Stimulated activated CD8-positive, alpha-beta memory T cell treated with anti-CD3 and anti-CD28 coated beads, Interleukin-7, amount 100 ng/mL, for 4 hours (primary cell): ENCODE measurements at regions not wholly inside any gene's neighbourhood (a gene's known extent, or its start where the extent isn't known, plus 50 kb on each side); places are given as distances from the start of the nearest gene placed in this dataset.
A peak's percentile ranks its signal among the peaks of the same experiment; 100 is the strongest.
"Not testable (repeated sequence)": the region's sequence is repeated elsewhere in the genome, so short reads cannot be mapped to it uniquely, and the experiment has no call there.

ENCODE experiments used
- DNase-seq, 2 donors: peaks; one replicate each; pipeline ENCODE4 v3.0.0-alpha.2; 2020; ENCODE audit warnings: low read depth in 2 of 2

- DNase-seq: no peak
These were observed 373.0 kb upstream of the CCNH start for GRCh38 chr5:87785554-87786335.

- no peak for DNase-seq
These were observed 372.3 kb upstream of the CCNH start for GRCh38 chr5:87784879-87785495.

GRCh38 chr5:87784311-87784710, 371.6 kb upstream of the CCNH start:
- DNase-seq: no peak

DNA sequence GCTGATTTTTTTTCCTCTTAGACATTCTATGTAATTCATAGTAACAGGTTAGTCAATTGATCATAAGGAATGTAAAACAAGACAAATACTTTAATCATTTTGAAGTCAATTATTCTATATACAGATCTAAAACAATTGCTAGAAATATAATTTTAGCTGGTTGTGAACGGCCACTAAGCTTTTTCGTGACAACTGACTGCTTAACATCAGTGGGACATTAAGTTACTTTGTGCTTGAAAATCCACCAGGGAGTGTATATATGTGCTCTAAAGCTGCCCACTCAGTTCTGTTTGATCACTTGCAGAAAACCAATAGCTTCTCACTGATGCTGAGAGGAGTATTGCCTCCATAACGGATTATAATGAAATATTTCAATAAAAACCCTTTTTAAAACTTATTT, 370.2 kb upstream of the CCNH start:
- DNase-seq: no peak

DNA sequence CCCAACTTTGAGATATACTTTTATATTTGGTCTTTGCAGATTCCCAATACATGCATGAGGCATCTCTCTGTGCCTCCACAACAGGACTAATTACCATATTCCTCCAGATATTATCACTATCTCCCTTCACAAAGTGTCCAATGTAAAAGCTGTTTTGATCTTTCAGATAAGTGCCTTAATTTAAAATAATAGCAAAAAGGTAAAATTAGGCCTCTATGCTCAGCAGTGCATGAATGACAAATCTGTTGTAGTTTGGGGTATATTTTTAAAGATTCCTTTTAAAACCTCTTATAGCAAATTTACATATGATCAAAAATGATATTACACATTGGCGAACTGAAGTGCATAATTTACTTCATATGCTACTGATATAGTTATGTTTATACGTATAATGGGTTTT, 369.2 kb upstream of the CCNH start:
- no peak for DNase-seq

- DNase-seq: peak; percentile 51 to 55
These were observed 368.4 kb upstream of the CCNH start for GRCh38 chr5:87780831-87781760.

DNA sequence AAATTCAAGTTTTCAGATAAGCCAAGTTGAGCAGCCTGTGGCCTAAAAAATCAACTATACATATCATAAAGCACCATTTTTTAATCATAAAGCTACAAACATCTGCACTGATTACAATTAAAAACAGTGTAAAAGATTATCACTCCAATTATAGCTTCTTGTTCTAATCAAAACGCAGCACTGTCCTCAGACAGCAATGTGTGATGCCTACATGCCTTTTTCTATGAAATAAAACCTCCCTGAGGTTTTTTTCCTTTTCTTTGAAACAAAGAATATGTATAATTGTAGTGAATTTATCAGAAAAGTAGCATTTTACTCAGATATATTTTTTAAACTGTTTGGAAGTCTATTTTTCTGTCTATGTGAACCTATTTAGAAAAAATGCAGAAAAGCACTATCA, 366.1 kb upstream of the CCNH start:
- DNase-seq: no peak

DNA sequence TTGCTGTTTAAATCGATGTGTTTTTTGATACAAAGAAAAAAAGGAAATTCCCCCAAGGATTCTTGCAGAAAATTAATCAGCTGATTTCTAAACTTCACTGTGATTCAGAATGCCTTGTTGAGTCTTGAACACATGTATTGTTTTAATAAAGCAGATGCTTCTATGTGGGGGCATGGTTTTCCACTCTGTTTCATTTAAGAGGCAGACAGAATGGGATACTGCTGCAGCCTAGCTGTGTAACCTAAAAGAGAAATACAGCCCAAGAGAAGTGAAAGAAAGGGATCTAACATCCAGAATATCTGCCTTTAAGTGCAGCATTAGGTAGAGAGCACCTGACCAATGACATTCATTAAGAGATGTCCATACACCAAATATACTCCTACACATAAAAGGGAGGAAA, 365.1 kb upstream of the CCNH start:
- DNase-seq: no peak

GRCh38 chr5:87776785-87777184, 364.1 kb upstream of the CCNH start:
- DNase-seq: no peak

- DNase-seq: not testable (repeated sequence)
These were observed 363.6 kb upstream of the CCNH start for GRCh38 chr5:87776302-87776701.

DNA sequence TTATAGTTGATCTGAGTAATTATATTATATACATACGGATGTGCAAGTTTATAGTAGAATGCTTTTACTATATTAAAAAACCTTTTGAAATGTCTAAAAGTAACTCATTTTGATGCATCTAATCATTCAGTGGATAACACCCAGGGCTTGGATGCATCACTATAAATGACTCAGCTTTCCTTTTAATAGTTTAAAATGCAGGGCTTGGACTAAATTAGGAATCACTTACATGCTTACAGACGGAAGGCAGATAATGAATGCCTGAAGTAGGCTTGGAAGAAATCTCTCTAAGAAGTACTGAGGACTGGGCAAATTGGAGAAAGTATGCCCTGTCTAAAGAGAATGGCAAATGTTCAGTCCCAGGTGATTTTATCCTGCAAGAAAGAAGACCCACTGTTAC, 362.5 kb upstream of the CCNH start:
- DNase-seq: no peak

DNA sequence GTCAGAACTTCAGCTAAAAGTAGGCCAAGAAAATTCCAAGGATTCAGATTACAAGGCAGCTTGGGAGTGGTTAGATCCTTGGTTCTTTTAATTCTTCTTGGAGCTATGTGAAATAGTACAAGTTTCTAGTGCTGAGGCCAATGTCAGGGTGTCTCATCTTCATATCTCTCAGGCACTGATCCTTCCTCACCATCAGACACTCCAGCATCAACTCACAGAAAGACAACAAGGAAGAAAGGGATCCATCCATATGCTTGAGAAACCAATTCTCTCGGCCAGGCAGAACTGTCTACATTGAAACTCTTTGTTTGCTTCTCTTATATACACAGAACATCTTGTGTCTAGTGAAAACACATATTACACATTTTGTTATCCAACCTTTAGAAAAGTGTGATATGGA, 362.1 kb upstream of the CCNH start:
- no peak for DNase-seq

- DNase-seq: no peak
These were observed 357.9 kb upstream of the CCNH start for GRCh38 chr5:87770601-87771121.

DNA sequence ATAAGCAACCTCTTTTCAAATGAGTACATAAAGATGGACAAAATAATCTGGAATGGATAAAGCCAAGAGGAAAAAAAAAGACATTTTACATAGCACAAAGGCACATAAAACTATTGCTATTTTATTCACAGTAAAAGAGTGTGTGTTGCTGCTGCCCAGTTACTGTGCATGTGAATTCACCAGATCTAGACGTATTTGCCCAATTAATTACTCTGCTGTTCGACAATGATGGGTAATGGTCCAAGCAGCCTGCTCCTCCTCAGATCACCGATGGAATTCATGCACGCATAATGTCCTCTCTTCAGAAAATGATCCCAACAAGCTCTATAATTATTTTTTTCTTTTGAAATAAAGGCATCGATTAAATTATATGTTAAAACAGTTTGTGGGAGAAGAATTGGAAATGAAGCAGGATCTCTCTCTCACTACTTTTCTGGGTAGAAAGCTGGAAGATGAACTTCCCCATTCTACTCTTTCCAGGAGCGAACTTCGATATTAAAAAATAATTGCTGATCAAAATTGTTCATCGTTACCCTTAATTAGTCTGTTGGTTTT, 357.4 kb upstream of the CCNH start:
- DNase-seq: no peak

DNA sequence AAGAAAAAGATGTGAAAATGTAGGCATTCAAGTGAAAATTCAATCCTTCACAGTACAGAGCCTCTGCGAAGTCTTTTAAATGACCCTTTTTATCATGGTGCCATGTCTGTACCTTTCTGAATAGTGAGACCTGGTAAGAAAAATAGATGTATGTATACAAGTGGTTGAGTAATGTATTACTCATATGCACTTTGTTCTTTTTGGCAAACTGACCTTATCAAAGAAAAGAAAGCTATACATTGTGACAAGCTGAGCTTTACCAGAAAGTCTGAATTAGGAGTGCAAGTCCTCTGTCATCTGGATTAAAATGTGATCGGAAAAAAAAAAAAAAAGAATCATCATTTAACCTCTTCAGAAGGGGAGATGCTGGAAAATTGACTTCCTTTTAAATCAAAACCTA, 356.4 kb upstream of the CCNH start:
- no peak for DNase-seq

DNA sequence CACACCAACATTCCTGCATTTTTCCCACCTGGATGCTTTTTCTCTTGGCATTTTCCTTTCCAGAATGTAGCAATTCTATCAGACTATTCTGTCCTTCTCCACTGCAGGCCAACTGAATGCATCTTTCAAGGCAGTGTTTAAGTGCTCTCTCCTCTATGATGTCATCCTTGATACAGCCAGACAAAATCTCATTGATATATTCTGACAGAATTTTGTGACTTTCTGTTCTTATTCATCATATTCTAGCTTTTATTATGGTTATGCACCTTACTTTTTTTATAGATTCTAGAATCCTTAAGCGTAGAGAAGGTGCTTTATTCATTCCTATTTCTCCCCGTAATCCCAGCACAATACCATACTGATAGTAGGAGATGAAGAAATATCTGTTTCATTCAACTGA, 355.5 kb upstream of the CCNH start:
- DNase-seq: no peak

GRCh38 chr5:87765009-87765408, 352.3 kb upstream of the CCNH start:
- DNase-seq: no peak

- no peak for DNase-seq
These were observed 349.9 kb upstream of the CCNH start for GRCh38 chr5:87762631-87763030.

- DNase-seq: no peak
These were observed 344.2 kb upstream of the CCNH start for GRCh38 chr5:87756951-87757350.

DNA sequence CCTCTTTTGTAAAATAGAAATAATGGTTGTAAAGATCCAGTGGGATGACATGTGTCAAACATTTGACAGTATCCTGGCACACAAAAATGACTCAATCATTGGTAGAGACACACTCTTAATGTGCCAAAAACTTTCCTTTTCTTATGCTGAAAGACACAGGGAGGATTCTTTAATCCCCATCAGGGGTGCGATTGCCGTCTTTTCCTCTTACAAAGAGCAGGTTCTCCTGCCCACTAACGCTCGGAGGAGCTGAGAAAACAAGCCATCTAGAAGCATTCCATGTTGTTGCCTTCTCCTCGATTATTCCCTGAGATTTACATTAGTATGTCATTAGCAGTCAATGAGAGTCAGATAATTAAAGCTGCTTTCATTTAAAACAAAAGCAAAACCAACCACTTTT, 342.6 kb upstream of the CCNH start:
- DNase-seq: no peak

GRCh38 chr5:87754009-87754757, 341.5 kb upstream of the CCNH start:
- DNase-seq: no peak
